Astrocyte (in vitro differentiated cells and primary cell): ENCODE measurements at regions not wholly inside any gene's neighbourhood (a gene's known extent, or its start where the extent isn't known, plus 50 kb on each side); places are given as distances from the start of the nearest gene placed in this dataset.

Experiments used
- DNase-seq: peaks from one replicate; pipeline ENCODE4 v3.0.0-alpha.2; 2010; ENCODE audit warnings: low read depth
- FAIRE-seq: peaks from 2 replicates; lab custom pipeline; 2011; peaks lifted over from hg19 to GRCh38; lab: Jason Lieb, UNC
- H2AFZ ChIP-seq: 2 replicates; pipeline ENCODE4 v1.6.0; 2012; ENCODE audit warnings: low read depth, low read length, inconsistent platforms
- H3K27ac ChIP-seq: 2 replicates; pipeline ENCODE4 v1.5.1; 2011; ENCODE audit warnings: low read depth, low read length, inconsistent platforms
- H3K27me3 ChIP-seq: 2 replicates; pipeline ENCODE4 v1.6.0; 2011; ENCODE audit warnings: low read length, inconsistent platforms; ENCODE audit not compliant: insufficient read depth
- H3K36me3 ChIP-seq: 2 replicates; pipeline ENCODE4 v1.5.1; 2011; ENCODE audit warnings: low read length, inconsistent platforms; ENCODE audit not compliant: insufficient read depth
- H3K4me1 ChIP-seq: 2 replicates; pipeline ENCODE4 v1.5.1; 2011; ENCODE audit warnings: low read length, inconsistent platforms; ENCODE audit not compliant: insufficient read depth
- H3K4me2 ChIP-seq: 2 replicates; pipeline ENCODE4 v1.6.0; 2012; ENCODE audit warnings: low read length, inconsistent platforms
- H3K4me3 ChIP-seq: 2 replicates; pipeline ENCODE4 v1.5.1; 2011; ENCODE audit warnings: low read depth, mild to moderate bottlenecking, low read length, inconsistent platforms; ENCODE audit not compliant: insufficient read depth
- H3K79me2 ChIP-seq: 2 replicates; pipeline ENCODE4 v1.6.0; 2012; ENCODE audit warnings: mild to moderate bottlenecking, low read length, inconsistent platforms; ENCODE audit not compliant: insufficient read depth
- H3K9ac ChIP-seq: 2 replicates; pipeline ENCODE4 v1.6.0; 2012; ENCODE audit warnings: mild to moderate bottlenecking, low read length, inconsistent platforms
- H3K9me3 ChIP-seq: 2 replicates; pipeline ENCODE4 v1.5.1; 2012; ENCODE audit warnings: low read depth, mild to moderate bottlenecking, low read length, inconsistent platforms; ENCODE audit not compliant: insufficient read depth
- H4K20me1 ChIP-seq: 2 replicates; pipeline ENCODE4 v1.6.0; 2012; ENCODE audit warnings: low read length, inconsistent platforms; ENCODE audit not compliant: insufficient read depth
- H3K27ac Mint-ChIP-seq: one replicate; pipeline ENCODE4 v1.8.0; 2021; ENCODE audit warnings: mild to moderate bottlenecking, mixed read lengths; ENCODE audit not compliant: unreplicated experiment
- H3K27me3 Mint-ChIP-seq: one replicate; pipeline ENCODE4 v1.8.0; 2021; ENCODE audit warnings: low read depth, mixed read lengths; ENCODE audit not compliant: unreplicated experiment
- H3K36me3 Mint-ChIP-seq: one replicate; pipeline ENCODE4 v1.8.0; 2021; ENCODE audit warnings: low read depth, mixed read lengths; ENCODE audit not compliant: unreplicated experiment
- H3K4me1 Mint-ChIP-seq: one replicate; pipeline ENCODE4 v1.8.0; 2021; ENCODE audit warnings: low read depth, mixed read lengths; ENCODE audit not compliant: unreplicated experiment
- H3K4me3 Mint-ChIP-seq: one replicate; pipeline ENCODE4 v1.8.0; 2021; ENCODE audit warnings: mild to moderate bottlenecking, moderate library complexity, mixed read lengths; ENCODE audit not compliant: unreplicated experiment
- H3K9me3 Mint-ChIP-seq: one replicate; pipeline ENCODE4 v1.8.0; 2021; ENCODE audit warnings: mild to moderate bottlenecking, mixed read lengths; ENCODE audit not compliant: unreplicated experiment
- EZH2 ChIP-seq: IDR thresholded peaks from 2 replicates; pipeline ENCODE4 v1.6.1; 2012; ENCODE audit warnings: mild to moderate bottlenecking, low read length, inconsistent platforms; ENCODE audit not compliant: insufficient read depth
- TF ChIP-seq, protein P1 (sequence below): IDR thresholded peaks from 2 replicates; pipeline ENCODE4 v1.5.1; 2011; ENCODE audit warnings: low read depth, mild to moderate bottlenecking, inconsistent platforms, low read length, moderate library complexity; ENCODE audit not compliant: insufficient read depth

DNA sequence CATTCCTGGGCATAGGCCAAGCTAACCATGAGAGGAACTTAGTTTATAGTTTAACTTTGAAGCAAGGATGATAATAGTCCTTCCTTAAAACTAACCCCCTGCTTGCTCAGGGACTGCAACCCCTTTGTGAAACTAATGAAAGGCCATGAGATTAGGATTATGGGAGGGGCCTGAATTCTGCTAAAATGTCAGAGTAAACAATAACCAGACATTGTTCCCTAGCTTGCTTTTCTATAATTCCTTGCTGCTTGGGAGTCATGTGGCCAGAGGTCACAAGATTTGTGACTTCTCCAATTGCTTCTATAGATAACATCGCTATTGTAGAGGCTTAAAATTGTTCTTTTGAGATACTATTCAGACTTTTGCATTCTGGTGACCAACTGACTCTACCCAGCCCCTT is 634.0 kb downstream of the TBC1D4 start:
- Histone ChIP-seq H3K79me2 (no peaks in the 10 kb centered on the region), H2AFZ (no peak overlapping the region), H4K20me1 (no peaks in the 10 kb centered on the region), H3K27ac (no peak overlapping the region), H3K4me1 (no peaks in the 10 kb centered on the region), H3K36me3 (no peaks in the 10 kb centered on the region), H3K4me2 (no peak overlapping the region), H3K4me3 (no peak overlapping the region), H3K9me3 (no peaks in the 10 kb centered on the region), H3K27me3 (no peaks in the 10 kb centered on the region), H3K9ac (no peak overlapping the region)
- Mint-ChIP-seq H3K36me3 (no peaks in the 10 kb centered on the region), H3K27me3 (no peaks in the 10 kb centered on the region), H3K4me3 (no peak overlapping the region), H3K4me1 (no peaks in the 10 kb centered on the region), H3K27ac (no peak overlapping the region), H3K9me3 (peaks cover 2% of the 10 kb centered on the region)
- DNase-seq, result no peak
- FAIRE-seq, result no peak
- no peak for TF ChIP-seq EZH2
- TF ChIP-seq, protein P1, sequence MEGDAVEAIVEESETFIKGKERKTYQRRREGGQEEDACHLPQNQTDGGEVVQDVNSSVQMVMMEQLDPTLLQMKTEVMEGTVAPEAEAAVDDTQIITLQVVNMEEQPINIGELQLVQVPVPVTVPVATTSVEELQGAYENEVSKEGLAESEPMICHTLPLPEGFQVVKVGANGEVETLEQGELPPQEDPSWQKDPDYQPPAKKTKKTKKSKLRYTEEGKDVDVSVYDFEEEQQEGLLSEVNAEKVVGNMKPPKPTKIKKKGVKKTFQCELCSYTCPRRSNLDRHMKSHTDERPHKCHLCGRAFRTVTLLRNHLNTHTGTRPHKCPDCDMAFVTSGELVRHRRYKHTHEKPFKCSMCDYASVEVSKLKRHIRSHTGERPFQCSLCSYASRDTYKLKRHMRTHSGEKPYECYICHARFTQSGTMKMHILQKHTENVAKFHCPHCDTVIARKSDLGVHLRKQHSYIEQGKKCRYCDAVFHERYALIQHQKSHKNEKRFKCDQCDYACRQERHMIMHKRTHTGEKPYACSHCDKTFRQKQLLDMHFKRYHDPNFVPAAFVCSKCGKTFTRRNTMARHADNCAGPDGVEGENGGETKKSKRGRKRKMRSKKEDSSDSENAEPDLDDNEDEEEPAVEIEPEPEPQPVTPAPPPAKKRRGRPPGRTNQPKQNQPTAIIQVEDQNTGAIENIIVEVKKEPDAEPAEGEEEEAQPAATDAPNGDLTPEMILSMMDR, result no peak

DNA sequence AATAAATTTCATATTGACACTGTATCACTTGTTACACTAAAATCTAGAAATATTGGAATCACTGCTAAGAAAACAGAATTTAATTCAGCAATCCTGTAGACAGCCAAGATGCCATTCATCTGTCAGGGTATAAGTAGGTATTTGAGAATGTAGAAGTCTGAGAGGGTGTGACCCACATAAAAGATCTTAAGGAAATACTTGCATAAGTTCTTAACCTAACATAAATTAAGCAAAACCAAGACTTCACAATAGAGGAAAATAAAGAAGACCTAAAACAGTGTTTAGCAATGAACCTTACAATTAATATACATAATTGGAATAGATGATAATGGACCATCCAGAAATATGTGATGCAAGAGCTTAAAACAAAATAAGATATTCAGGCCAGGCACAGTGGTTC is 636.2 kb downstream of the TBC1D4 start:
- TF ChIP-seq, protein P1, result no peak
- TF ChIP-seq EZH2, result no peak
- Mint-ChIP-seq H3K36me3 (no peaks in the 10 kb centered on the region), H3K9me3 (peaks cover 2% of the 10 kb centered on the region), H3K27ac (no peak overlapping the region), H3K4me3 (no peak overlapping the region), H3K4me1 (no peaks in the 10 kb centered on the region), H3K27me3 (peaks cover 3% of the 10 kb centered on the region)
- Histone ChIP-seq H3K27ac (no peak overlapping the region), H4K20me1 (no peaks in the 10 kb centered on the region), H3K4me1 (no peaks in the 10 kb centered on the region), H3K4me2 (no peak overlapping the region), H3K27me3 (no peaks in the 10 kb centered on the region), H3K4me3 (no peak overlapping the region), H3K79me2 (no peaks in the 10 kb centered on the region), H3K9me3 (no peaks in the 10 kb centered on the region), H2AFZ (no peak overlapping the region), H3K36me3 (no peaks in the 10 kb centered on the region), H3K9ac (no peak overlapping the region)
- FAIRE-seq, result no peak
- no peak for DNase-seq

DNA sequence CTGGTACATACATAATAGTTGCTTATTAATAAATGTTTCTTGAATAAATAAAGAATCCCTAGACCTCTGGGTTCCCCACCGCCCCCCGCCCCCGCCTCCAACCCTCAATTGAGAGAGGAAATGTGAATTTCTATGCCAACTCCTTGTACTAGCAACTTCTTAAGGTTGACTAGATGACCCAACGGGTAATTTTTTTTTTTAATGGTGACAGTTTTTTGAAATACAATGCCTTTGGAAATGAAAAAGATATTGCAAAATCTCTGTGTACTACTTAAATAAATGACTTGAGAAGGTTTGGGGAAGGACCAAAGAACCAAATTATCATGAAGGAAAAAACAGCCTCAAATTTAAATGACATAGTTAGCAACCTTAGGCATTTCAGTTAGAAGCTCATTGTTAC is 640.3 kb downstream of the TBC1D4 start:
- H4K20me1 ChIP-seq, result no peaks in the 10 kb centered on the region
- TF ChIP-seq, protein P1, result no peak
- no peak for TF ChIP-seq EZH2
- H3K79me2 ChIP-seq, result no peaks in the 10 kb centered on the region
- peaks cover 3% of the 10 kb centered on the region for H3K27me3 Mint-ChIP-seq
- no peak overlapping the region for H3K4me2 ChIP-seq
- H3K36me3 Mint-ChIP-seq, result no peaks in the 10 kb centered on the region
- H3K27ac Mint-ChIP-seq, result no peak overlapping the region
- no peaks in the 10 kb centered on the region for H3K9me3 ChIP-seq
- H3K4me3 ChIP-seq, result no peak overlapping the region
- H3K27me3 ChIP-seq, result no peaks in the 10 kb centered on the region
- no peak overlapping the region for H2AFZ ChIP-seq
- DNase-seq (no peak), FAIRE-seq (peak; percentile 39)
- no peak overlapping the region for H3K4me3 Mint-ChIP-seq
- H3K27ac ChIP-seq, result no peak overlapping the region
- no peaks in the 10 kb centered on the region for H3K4me1 ChIP-seq
- H3K4me1 Mint-ChIP-seq, result no peaks in the 10 kb centered on the region
- no peak overlapping the region for H3K9ac ChIP-seq
- no peaks in the 10 kb centered on the region for H3K9me3 Mint-ChIP-seq
- H3K36me3 ChIP-seq, result no peaks in the 10 kb centered on the region
